ENCODE measurements at regions not wholly inside any gene's neighbourhood (a gene's known extent, or its start where the extent isn't known, plus 50 kb on each side); places are given as distances from the start of the nearest gene placed in this dataset.

DNA sequence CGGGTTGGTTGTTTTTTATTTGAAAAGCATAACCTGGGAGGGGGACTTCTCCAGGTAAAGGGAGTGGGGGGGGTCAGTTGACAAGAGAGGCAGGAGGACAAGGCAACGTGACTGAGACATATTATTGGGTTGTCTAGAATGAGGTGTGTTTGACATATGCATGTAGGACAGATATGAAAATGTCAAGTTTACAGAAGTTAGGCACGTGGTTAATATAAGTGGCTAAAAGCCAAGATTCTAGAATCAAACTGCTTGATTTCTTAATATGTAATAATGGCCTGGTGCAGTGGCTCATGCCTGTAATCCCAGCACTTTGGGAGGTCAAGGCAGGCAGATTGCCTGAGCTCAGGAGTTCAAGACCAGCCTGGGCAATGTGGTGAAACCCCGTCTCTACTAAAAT is 212.8 kb downstream of the SQOR start:
- TF ChIP-seq, protein P1, sequence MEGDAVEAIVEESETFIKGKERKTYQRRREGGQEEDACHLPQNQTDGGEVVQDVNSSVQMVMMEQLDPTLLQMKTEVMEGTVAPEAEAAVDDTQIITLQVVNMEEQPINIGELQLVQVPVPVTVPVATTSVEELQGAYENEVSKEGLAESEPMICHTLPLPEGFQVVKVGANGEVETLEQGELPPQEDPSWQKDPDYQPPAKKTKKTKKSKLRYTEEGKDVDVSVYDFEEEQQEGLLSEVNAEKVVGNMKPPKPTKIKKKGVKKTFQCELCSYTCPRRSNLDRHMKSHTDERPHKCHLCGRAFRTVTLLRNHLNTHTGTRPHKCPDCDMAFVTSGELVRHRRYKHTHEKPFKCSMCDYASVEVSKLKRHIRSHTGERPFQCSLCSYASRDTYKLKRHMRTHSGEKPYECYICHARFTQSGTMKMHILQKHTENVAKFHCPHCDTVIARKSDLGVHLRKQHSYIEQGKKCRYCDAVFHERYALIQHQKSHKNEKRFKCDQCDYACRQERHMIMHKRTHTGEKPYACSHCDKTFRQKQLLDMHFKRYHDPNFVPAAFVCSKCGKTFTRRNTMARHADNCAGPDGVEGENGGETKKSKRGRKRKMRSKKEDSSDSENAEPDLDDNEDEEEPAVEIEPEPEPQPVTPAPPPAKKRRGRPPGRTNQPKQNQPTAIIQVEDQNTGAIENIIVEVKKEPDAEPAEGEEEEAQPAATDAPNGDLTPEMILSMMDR (IDR thresholded peaks at IDR 0.05): no peak
- Histone ChIP-seq H3K4me3 (no peak overlapping the region), H3K9me3 (peaks cover 9% of the 10 kb centered on the region), H3K4me1 (ENCODE audit: low read depth) (peaks cover 3% of the 10 kb centered on the region), H3K36me3 (ENCODE audit: low read depth) (no peaks in the 10 kb centered on the region)
- intact Hi-C loops (cut with DNase I, micrococcal nuclease): no loop called here
- no peak for DNase-seq
- no peak for ATAC-seq

- H3K9me3 ChIP-seq: peaks cover 9% of the 10 kb centered on the region
- H3K36me3 ChIP-seq (ENCODE audit: low read depth): no peaks in the 10 kb centered on the region
- intact Hi-C loops (cut with DNase I, micrococcal nuclease): no loop called here
- peaks cover 3% of the 10 kb centered on the region for H3K4me1 ChIP-seq (ENCODE audit: low read depth)
- TF ChIP-seq, protein P1 (IDR thresholded peaks at IDR 0.05): no peak
- ATAC-seq (no peak), DNase-seq (no peak)
- H3K4me3 ChIP-seq: no peak overlapping the region
Observed at GRCh38 chr15:45849136-45849535, 214.3 kb downstream of the SQOR start.

GRCh38 chr15:45854455-45855202 is 219.8 kb downstream of the SQOR start:
- H3K9me3 ChIP-seq: peaks cover 9% of the 10 kb centered on the region
- TF ChIP-seq, protein P1 (IDR thresholded peaks at IDR 0.05): no peak
- intact Hi-C loops (cut with DNase I, micrococcal nuclease): no loop called here
- DNase-seq: no peak
- no peaks in the 10 kb centered on the region for H3K4me1 ChIP-seq (ENCODE audit: low read depth)
- no peaks in the 10 kb centered on the region for H3K36me3 ChIP-seq (ENCODE audit: low read depth)
- H3K4me3 ChIP-seq: no peak overlapping the region
- no peak for ATAC-seq

GRCh38 chr15:45855210-45855906 is 220.5 kb downstream of the SQOR start:
- peaks cover 5% of the 10 kb centered on the region for H3K9me3 ChIP-seq
- H3K4me3 ChIP-seq: no peak overlapping the region
- no peaks in the 10 kb centered on the region for H3K36me3 ChIP-seq (ENCODE audit: low read depth)
- DNase-seq (peak in 1 of 3 donors; percentile 14), ATAC-seq (peak; percentile 85)
- H3K4me1 ChIP-seq (ENCODE audit: low read depth): no peaks in the 10 kb centered on the region
- intact Hi-C loops (cut with DNase I, micrococcal nuclease): no loop called here
- TF ChIP-seq, protein P1 (IDR thresholded peaks at IDR 0.05): no peak

DNA sequence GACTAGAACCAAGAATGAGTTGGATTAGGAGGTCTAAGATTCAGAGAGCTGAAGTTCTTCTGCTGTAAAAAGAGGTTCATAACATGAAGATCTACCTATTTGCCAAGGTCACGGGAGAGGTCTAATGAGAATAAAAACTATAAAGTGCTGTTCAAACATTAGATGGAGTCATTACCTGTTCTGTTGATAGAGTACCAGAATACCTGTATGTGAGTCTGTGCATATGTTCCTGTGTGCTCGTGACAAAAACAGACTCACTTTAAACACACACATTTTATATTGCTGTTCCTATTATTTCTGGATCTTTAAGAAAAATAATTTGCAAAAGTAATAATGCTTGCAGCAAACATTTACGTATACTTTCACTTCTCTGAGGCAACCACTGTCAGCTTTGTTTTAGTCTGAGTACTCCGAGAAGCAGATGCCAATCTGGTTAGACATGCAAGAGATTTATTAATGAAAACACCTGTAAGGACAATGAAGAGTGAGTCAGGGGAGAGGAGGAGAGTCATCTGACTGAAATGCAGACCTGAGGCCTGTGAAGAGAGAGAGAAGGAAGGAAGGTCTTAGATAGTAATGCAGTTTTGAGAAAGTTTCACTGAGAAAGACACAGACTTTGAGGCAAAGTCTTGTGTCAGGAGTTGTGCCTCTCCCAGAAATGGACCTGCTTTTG is 221.2 kb downstream of the SQOR start:
- no peaks in the 10 kb centered on the region for H3K36me3 ChIP-seq (ENCODE audit: low read depth)
- intact Hi-C loops (cut with DNase I, micrococcal nuclease): no loop called here
- DNase-seq (no peak), ATAC-seq (peak; percentile 60)
- H3K4me1 ChIP-seq (ENCODE audit: low read depth): no peaks in the 10 kb centered on the region
- TF ChIP-seq, protein P1 (IDR thresholded peaks at IDR 0.05): no peak
- H3K4me3 ChIP-seq: no peak overlapping the region
- H3K9me3 ChIP-seq: no peaks in the 10 kb centered on the region
